ENCODE measurements at regions not wholly inside any gene's neighbourhood (a gene's known extent, or its start where the extent isn't known, plus 50 kb on each side); places are given as distances from the start of the nearest gene placed in this dataset.

DNA sequence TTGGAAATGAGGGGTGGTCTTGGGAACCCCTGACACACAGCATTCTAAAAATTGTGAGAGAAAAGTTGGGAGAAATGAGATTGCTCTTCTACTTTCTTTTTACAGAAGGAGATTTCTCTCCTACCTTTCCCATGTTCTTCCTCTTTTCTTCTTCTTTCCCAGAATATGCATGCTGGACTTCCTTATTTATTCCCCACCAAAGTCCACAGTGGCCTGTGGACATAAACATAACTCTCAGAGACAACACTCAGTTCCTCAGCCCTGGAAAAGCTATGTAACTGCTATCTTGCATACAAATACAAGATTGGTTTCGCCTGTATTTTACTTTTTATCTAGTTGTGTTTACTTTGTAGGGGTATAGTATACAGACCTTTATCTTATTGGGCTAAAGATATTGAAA, 54.6 kb upstream of the C1GALT1 start:
- Histone ChIP-seq H3K4me1 (replicated peaks in 1 of 2) (no peaks in the 10 kb centered on the region), H3K9me3 (replicated peaks in 1 of 3) (no peaks in the 10 kb centered on the region), H3K36me3 (replicated peaks in 1 of 2) (no peaks in the 10 kb centered on the region), H3K27ac (no peak overlapping the region), H3K27me3 (no peaks in the 10 kb centered on the region), H3K4me3 (no peak overlapping the region)
- DNase-seq, result no peak
- WGBS, 4 donors, result 89 to 95% (median 93%) methylated on average over 1 of the region's 1 CpG
- TF ChIP-seq, protein P1, sequence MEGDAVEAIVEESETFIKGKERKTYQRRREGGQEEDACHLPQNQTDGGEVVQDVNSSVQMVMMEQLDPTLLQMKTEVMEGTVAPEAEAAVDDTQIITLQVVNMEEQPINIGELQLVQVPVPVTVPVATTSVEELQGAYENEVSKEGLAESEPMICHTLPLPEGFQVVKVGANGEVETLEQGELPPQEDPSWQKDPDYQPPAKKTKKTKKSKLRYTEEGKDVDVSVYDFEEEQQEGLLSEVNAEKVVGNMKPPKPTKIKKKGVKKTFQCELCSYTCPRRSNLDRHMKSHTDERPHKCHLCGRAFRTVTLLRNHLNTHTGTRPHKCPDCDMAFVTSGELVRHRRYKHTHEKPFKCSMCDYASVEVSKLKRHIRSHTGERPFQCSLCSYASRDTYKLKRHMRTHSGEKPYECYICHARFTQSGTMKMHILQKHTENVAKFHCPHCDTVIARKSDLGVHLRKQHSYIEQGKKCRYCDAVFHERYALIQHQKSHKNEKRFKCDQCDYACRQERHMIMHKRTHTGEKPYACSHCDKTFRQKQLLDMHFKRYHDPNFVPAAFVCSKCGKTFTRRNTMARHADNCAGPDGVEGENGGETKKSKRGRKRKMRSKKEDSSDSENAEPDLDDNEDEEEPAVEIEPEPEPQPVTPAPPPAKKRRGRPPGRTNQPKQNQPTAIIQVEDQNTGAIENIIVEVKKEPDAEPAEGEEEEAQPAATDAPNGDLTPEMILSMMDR (IDR thresholded peaks at IDR 0.05), result no peak
- no peak for TF ChIP-seq POLR2A (IDR thresholded peaks at IDR 0.05)
- intact Hi-C loops (cut with DNase I), result no loop called here

DNA sequence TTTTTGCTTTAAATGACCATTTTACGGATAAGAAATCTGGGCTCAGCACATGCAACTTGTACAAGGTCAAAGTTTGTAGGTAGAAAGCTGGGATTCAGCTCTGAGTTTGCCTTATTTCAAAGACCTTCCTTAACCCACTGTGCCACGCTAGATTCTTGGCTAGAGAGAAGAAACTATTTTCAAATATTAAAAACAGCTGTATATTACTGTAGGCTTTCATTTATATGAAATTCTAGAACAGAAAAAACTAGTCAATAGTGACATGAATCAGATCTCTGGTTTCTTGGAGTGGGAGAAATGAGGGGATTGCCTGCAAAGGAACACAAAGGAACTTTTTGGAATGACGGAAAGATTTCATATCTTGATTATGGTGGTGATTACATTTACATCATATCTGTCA, 53.0 kb upstream of the C1GALT1 start:
- Histone ChIP-seq H3K36me3 (replicated peaks in 1 of 2) (no peaks in the 10 kb centered on the region), H3K27ac (no peak overlapping the region), H3K4me3 (no peak overlapping the region), H3K9me3 (replicated peaks in 1 of 3) (no peaks in the 10 kb centered on the region), H3K4me1 (replicated peaks in 1 of 2) (no peaks in the 10 kb centered on the region), H3K27me3 (no peaks in the 10 kb centered on the region)
- 75 to 80% (median 77%) methylated on average over 3 of the region's 3 CpGs for WGBS, 4 donors
- DNase-seq, result no peak
- intact Hi-C loops (cut with DNase I), result no loop called here
- TF ChIP-seq POLR2A (IDR thresholded peaks at IDR 0.05), result no peak
- TF ChIP-seq, protein P1 (IDR thresholded peaks at IDR 0.05), result no peak

DNA sequence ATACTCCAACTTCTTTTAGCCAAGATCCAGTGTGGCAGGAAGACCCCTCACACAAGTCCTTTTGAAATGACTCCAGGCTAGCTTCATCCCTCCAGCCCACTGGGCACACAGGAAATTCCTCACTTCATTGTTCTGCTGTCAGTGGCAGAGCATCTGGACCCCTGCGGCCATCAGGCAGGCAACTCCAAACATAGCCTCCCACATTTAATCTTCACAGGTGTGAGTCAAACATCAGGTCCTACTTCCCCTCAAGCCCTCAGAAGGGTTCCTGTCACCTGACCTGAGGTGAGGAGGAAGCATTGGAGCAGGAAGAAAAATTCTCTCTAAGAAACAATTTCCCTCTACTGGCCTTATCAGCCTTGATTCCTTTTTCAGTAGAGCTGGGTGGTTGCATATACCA, 51.1 kb upstream of the C1GALT1 start:
- Histone ChIP-seq H3K9me3 (replicated peaks in 1 of 3) (no peaks in the 10 kb centered on the region), H3K27ac (no peak overlapping the region), H3K4me3 (no peak overlapping the region), H3K36me3 (replicated peaks in 1 of 2) (no peaks in the 10 kb centered on the region), H3K27me3 (no peaks in the 10 kb centered on the region), H3K4me1 (replicated peaks in 1 of 2) (peaks cover 0 to 4% of the 10 kb centered on the region in 2 donors)
- intact Hi-C loops (cut with DNase I), result no loop called here
- 75 to 89% (median 80%) methylated on average over 1 of the region's 1 CpG for WGBS, 4 donors
- no peak for DNase-seq
- TF ChIP-seq POLR2A (IDR thresholded peaks at IDR 0.05), result no peak
- TF ChIP-seq, protein P1 (IDR thresholded peaks at IDR 0.05), result no peak

Small RNA genes lying in the stretch of these regions (microRNA-seq; reads per million reads assigned to microRNA genes)
- 0 reads per million in 3 donors for gene MIR3683

Small RNA genes lying in the stretch of these regions (small RNA-seq; reads per million reads assigned to genes)
- gene AC079804.2 (0 reads per million in 2 donors), gene MIR3683 (0 reads per million in 2 donors), gene RF00019 (0 reads per million in 2 donors)

All from adrenal gland (tissue), 9 donors.